GM12878 (cell line): ENCODE measurements at regions not wholly inside any gene's neighbourhood (a gene's known extent, or its start where the extent isn't known, plus 50 kb on each side); places are given as distances from the start of the nearest gene placed in this dataset.

Source experiments
- ATAC-seq: fragments of 200-7000 bp; cut with Tn5 transposase; 3 replicates; pipeline ENCODE4 v1.9.1; 2020; ENCODE audit warnings: mild to moderate bottlenecking, moderate library complexity
- BruUV-seq: library from RNA; stranded (reverse); fragments of 400-500 nt; replicated peaks from 2 replicates; lab custom pipeline; 2021; lab: Mats Ljungman, UMichigan
- CTCF ChIA-PET: fragments of 300-600 bp; sonication (Branson Sonifier 250); formaldehyde crosslinking; extraction: SDS; loops from one replicate; lab custom pipeline; 2021; ENCODE audit warnings: inconsistent platforms; lab: Yijun Ruan, JAX
- POLR2A ChIA-PET: fragments of 350-600 bp; formaldehyde crosslinking; extraction: SDS; loops from one replicate; lab custom pipeline; 2021; ENCODE audit warnings: inconsistent platforms; lab: Charles Lee
- RAD21 ChIA-PET: fragments of 300-600 bp; sonication (Branson Sonifier 250); formaldehyde crosslinking; loops from one replicate; lab custom pipeline; 2023; ENCODE audit warnings: antibody characterized with exemption; ENCODE audit not compliant: unreplicated experiment; lab: Charles Lee
- SMC1A ChIA-PET: fragments of 300-600 bp; sonication (Branson Sonifier 250); formaldehyde crosslinking; loops from one replicate; lab custom pipeline; 2023; ENCODE audit not compliant: unreplicated experiment, uncharacterized antibody; lab: Charles Lee
- DNase-seq: peaks from one replicate; pipeline ENCODE4 v3.0.0-alpha.2; 2011; ENCODE audit warnings: low read depth, low spot score
- FAIRE-seq: peaks from 3 replicates; lab custom pipeline; 2011; peaks lifted over from hg19 to GRCh38; lab: Jason Lieb, UNC
- H2AFZ ChIP-seq: 2 replicates; pipeline ENCODE4 v1.6.0; 2011; ENCODE audit warnings: low read depth, low read length, control low read depth; ENCODE audit not compliant: control insufficient read depth
- H3K27ac ChIP-seq: 2 replicates; pipeline ENCODE4 v1.5.1; 2011; ENCODE audit warnings: control low read depth; ENCODE audit not compliant: control insufficient read depth, insufficient read depth
- H3K27me3 ChIP-seq, 2 experiments: replicated peaks in 1 of 2; 2 replicates each; pipeline versions ENCODE4 v1.6.0 to v1.6.1; 2011; ENCODE audit warnings: low read length in 1 of 2; ENCODE audit not compliant: control insufficient read depth in 2 of 2, insufficient read depth in 2 of 2
- H3K36me3 ChIP-seq, 2 experiments: 2 replicates each; pipeline ENCODE4 v1.5.1; 2011; ENCODE audit warnings: low read length in 1 of 2; ENCODE audit not compliant: control insufficient read depth in 2 of 2, insufficient read depth in 2 of 2
- H3K4me1 ChIP-seq: 2 replicates; pipeline ENCODE4 v1.6.1; 2011; ENCODE audit warnings: mild to moderate bottlenecking, low read length, moderate library complexity, mixed read lengths; ENCODE audit not compliant: control insufficient read depth, insufficient read depth
- H3K4me2 ChIP-seq: 2 replicates; pipeline ENCODE4 v1.6.0; 2011; ENCODE audit warnings: control low read depth; ENCODE audit not compliant: control insufficient read depth, insufficient read depth
- H3K4me3 ChIP-seq: fragments of 200-600 bp; sonication (generic); 2 replicates; pipeline ENCODE4 v1.5.1; 2016
- H3K79me2 ChIP-seq: 2 replicates; pipeline ENCODE4 v1.6.0; 2011; ENCODE audit warnings: low read length; ENCODE audit not compliant: control insufficient read depth, insufficient read depth
- H3K9ac ChIP-seq: 2 replicates; pipeline ENCODE4 v1.8.0; 2011; ENCODE audit warnings: low read length, control low read depth, mixed read lengths; ENCODE audit not compliant: control insufficient read depth, insufficient read depth
- H3K9me3 ChIP-seq: replicated peaks from 3 replicates; pipeline ENCODE4 v1.5.1; 2011; ENCODE audit warnings: mild to moderate bottlenecking, low read length; ENCODE audit not compliant: control insufficient read depth, insufficient read depth
- H4K20me1 ChIP-seq: 2 replicates; pipeline ENCODE4 v1.6.0; 2011; ENCODE audit not compliant: control insufficient read depth, insufficient read depth
- BCLAF1 ChIP-seq: fragments of 450-650 bp; IDR thresholded peaks from 2 replicates; pipeline ENCODE4 v1.6.1; 2017; ENCODE audit warnings: antibody characterized with exemption, mild to moderate bottlenecking, moderate library complexity
- EGR1 ChIP-seq, 2 experiments: IDR thresholded peaks; 1 replicate in 1 of 2; 2 replicates in 1 of 2; pipeline ENCODE4 v1.6.1; 2011 to 2012; ENCODE audit warnings: low read depth in 2 of 2, low read length in 2 of 2, borderline replicate concordance in 1 of 2, mild to moderate bottlenecking in 1 of 2, moderate library complexity in 1 of 2
- IKZF2 ChIP-seq, 2 experiments: fragments of 450-650 bp; IDR thresholded peaks; 2 replicates each; pipeline ENCODE4 v1.6.1; 2017; ENCODE audit warnings: mild to moderate bottlenecking in 2 of 2, moderate library complexity in 2 of 2
- NFIC ChIP-seq: IDR thresholded peaks from 2 replicates; pipeline ENCODE4 v1.6.1; 2012; ENCODE audit warnings: low read depth, mild to moderate bottlenecking, inconsistent platforms, low read length, moderate library complexity
- YBX1 ChIP-seq: fragments of 450-650 bp; IDR thresholded peaks from 2 replicates; pipeline ENCODE4 v1.6.1; 2016; ENCODE audit warnings: antibody characterized with exemption
- YY1 ChIP-seq: IDR thresholded peaks from 2 replicates; pipeline ENCODE4 v1.6.1; 2011; ENCODE audit warnings: low read depth, mild to moderate bottlenecking, low read length
- ZNF274 ChIP-seq: IDR thresholded peaks from one replicate; pipeline ENCODE4 v1.8.0; 2011; ENCODE audit not compliant: insufficient read length, insufficient read depth
- WGBS: methylation state at CpG from one replicate; pipeline ENCODE4 v1.1.6; 2016; ENCODE audit warnings: low lambda C conversion rate; ENCODE audit not compliant: insufficient replicate concordance, insufficient coverage; ENCODE audit errors: missing lambda C conversion rate; 5-methylcytosine and 5-hydroxymethylcytosine counted together
- in situ Hi-C: fragments of 300-500 bp; cut with MboI; formaldehyde crosslinking; loops from 9 replicates; pipeline ENCODE4 v1.14.3; 2018; ENCODE audit warnings: mixed read lengths
- intact Hi-C: fragments of 100-400 bp; cut with micrococcal nuclease; formaldehyde crosslinking; loops from one replicate; pipeline ENCODE4 v1.14.2; 2022; ENCODE audit not compliant: unreplicated experiment

- no TSS peak for BruUV-seq
- Histone ChIP-seq H3K36me3 (no peaks in the 10 kb centered on the region), H2AFZ (no peak overlapping the region), H3K4me1 (no peaks in the 10 kb centered on the region), H3K9me3 (no peaks in the 10 kb centered on the region), H3K9ac (no peak overlapping the region), H3K27ac (no peak overlapping the region), H4K20me1 (no peaks in the 10 kb centered on the region), H3K4me2 (no peak overlapping the region), H3K79me2 (no peaks in the 10 kb centered on the region), H3K4me3 (no peak overlapping the region), H3K27me3 (no peaks in the 10 kb centered on the region)
- no peak for FAIRE-seq
- TF ChIP-seq ZNF274 (no peak), BCLAF1 (no peak), EGR1 (IDR thresholded peaks at IDR 0.05; ENCODE audit: borderline replicate concordance in 1 of 2, low read depth in 2 of 2, low read length in 2 of 2) (no peak), YY1 (no peak), YBX1 (no peak), IKZF2 (IDR thresholded peaks at IDR 0.05) (no peak), NFIC (no peak)
- no peak for DNase-seq
- CTCF ChIA-PET: no interaction called here
- 33% methylated on average over 4 of the region's 4 CpGs for WGBS
- intact Hi-C loops: no loop called here
- POLR2A ChIA-PET: no interaction called here
- RAD21 ChIA-PET: no interaction called here
- in situ Hi-C loops: no loop called here
- SMC1A ChIA-PET: no interaction called here
- ATAC-seq: peak; percentile 75
Observed at GRCh38 chr5:110842948-110843347, 104.1 kb downstream of the SLC25A46 start.
